GM21825 (cell line): ENCODE measurements at regions not wholly inside any gene's neighbourhood (a gene's known extent, or its start where the extent isn't known, plus 50 kb on each side); places are given as distances from the start of the nearest gene placed in this dataset.
"Not testable (repeated sequence)": the region's sequence is repeated elsewhere in the genome, so short reads cannot be mapped to it uniquely, and the experiment has no call there.

ENCODE experiments used
- ATAC-seq: cut with Tn5 transposase; IDR thresholded peaks from one replicate; pipeline ENCODE4 v1.9.1; 2021; ENCODE audit warnings: mild to moderate bottlenecking, moderate library complexity; ENCODE audit not compliant: unreplicated experiment

GRCh38 chrX:150051096-150051495 is 112.8 kb upstream of the EOLA2 start:
- no peak for ATAC-seq

GRCh38 chrX:150052226-150052625 is 113.9 kb upstream of the EOLA2 start:
- ATAC-seq, result no peak

- no peak for ATAC-seq
Observed at GRCh38 chrX:150058728-150059127, 120.4 kb upstream of the EOLA2 start.

GRCh38 chrX:150060406-150060805 is 122.1 kb upstream of the EOLA2 start:
- ATAC-seq, result no peak

GRCh38 chrX:150062292-150063137 is 124.2 kb upstream of the EOLA2 start:
- ATAC-seq, result no peak

GRCh38 chrX:150063138-150063518 is 124.8 kb upstream of the EOLA2 start:
- no peak for ATAC-seq

GRCh38 chrX:150063674-150064073 is 125.4 kb upstream of the EOLA2 start:
- no peak for ATAC-seq

- ATAC-seq, result no peak
Observed at GRCh38 chrX:150074175-150074574, 135.9 kb upstream of the EOLA2 start.

GRCh38 chrX:150080497-150080896 is 142.2 kb upstream of the EOLA2 start:
- no peak for ATAC-seq

GRCh38 chrX:150081076-150081475 is 142.8 kb upstream of the EOLA2 start:
- ATAC-seq, result no peak

GRCh38 chrX:150084496-150085229 is 146.4 kb upstream of the EOLA2 start:
- no peak for ATAC-seq

GRCh38 chrX:150085881-150086280 is 147.6 kb upstream of the EOLA2 start:
- ATAC-seq, result no peak

- no peak for ATAC-seq
Observed at GRCh38 chrX:150086371-150086770, 148.1 kb upstream of the EOLA2 start.

GRCh38 chrX:150087612-150088011 is 149.3 kb upstream of the EOLA2 start:
- no peak for ATAC-seq

- no peak for ATAC-seq
Observed at GRCh38 chrX:150088042-150088441, 149.8 kb upstream of the EOLA2 start.

- no peak for ATAC-seq
Observed at GRCh38 chrX:150088766-150089518, 150.7 kb upstream of the EOLA2 start.

- not testable (repeated sequence) for ATAC-seq
Observed at GRCh38 chrX:150091300-150091699, 153.0 kb upstream of the EOLA2 start.

GRCh38 chrX:150092549-150092948 is 154.3 kb upstream of the EOLA2 start:
- ATAC-seq, result no peak

GRCh38 chrX:150094375-150094774 is 156.1 kb upstream of the EOLA2 start:
- no peak for ATAC-seq

GRCh38 chrX:150094996-150095395 is 156.7 kb upstream of the EOLA2 start:
- no peak for ATAC-seq

GRCh38 chrX:150099316-150099715 is 161.0 kb upstream of the EOLA2 start:
- no peak for ATAC-seq

GRCh38 chrX:150100261-150100660 is 162.0 kb upstream of the EOLA2 start:
- no peak for ATAC-seq
